GM12878 (cell line): ENCODE measurements at regions not wholly inside any gene's neighbourhood (a gene's known extent, or its start where the extent isn't known, plus 50 kb on each side); places are given as distances from the start of the nearest gene placed in this dataset.

Experiments
- ATAC-seq: fragments of 200-7000 bp; cut with Tn5 transposase; 3 replicates; pipeline ENCODE4 v1.9.1; 2020; ENCODE audit warnings: mild to moderate bottlenecking, moderate library complexity
- BruUV-seq: library from RNA; stranded (reverse); fragments of 400-500 nt; replicated peaks from 2 replicates; lab custom pipeline; 2021; lab: Mats Ljungman, UMichigan
- CTCF ChIA-PET: fragments of 300-600 bp; sonication (Branson Sonifier 250); formaldehyde crosslinking; extraction: SDS; loops from one replicate; lab custom pipeline; 2021; ENCODE audit warnings: inconsistent platforms; lab: Yijun Ruan, JAX
- POLR2A ChIA-PET: fragments of 350-600 bp; formaldehyde crosslinking; extraction: SDS; loops from one replicate; lab custom pipeline; 2021; ENCODE audit warnings: inconsistent platforms; lab: Charles Lee
- RAD21 ChIA-PET: fragments of 300-600 bp; sonication (Branson Sonifier 250); formaldehyde crosslinking; loops from one replicate; lab custom pipeline; 2023; ENCODE audit warnings: antibody characterized with exemption; ENCODE audit not compliant: unreplicated experiment; lab: Charles Lee
- SMC1A ChIA-PET: fragments of 300-600 bp; sonication (Branson Sonifier 250); formaldehyde crosslinking; loops from one replicate; lab custom pipeline; 2023; ENCODE audit not compliant: unreplicated experiment, uncharacterized antibody; lab: Charles Lee
- DNase-seq: peaks from one replicate; pipeline ENCODE4 v3.0.0-alpha.2; 2011; ENCODE audit warnings: low read depth, low spot score
- FAIRE-seq: peaks from 3 replicates; lab custom pipeline; 2011; peaks lifted over from hg19 to GRCh38; lab: Jason Lieb, UNC
- H2AFZ ChIP-seq: 2 replicates; pipeline ENCODE4 v1.6.0; 2011; ENCODE audit warnings: low read depth, low read length, control low read depth; ENCODE audit not compliant: control insufficient read depth
- H3K27ac ChIP-seq: 2 replicates; pipeline ENCODE4 v1.5.1; 2011; ENCODE audit warnings: control low read depth; ENCODE audit not compliant: control insufficient read depth, insufficient read depth
- H3K27me3 ChIP-seq, 2 experiments: replicated peaks in 1 of 2; 2 replicates each; pipeline versions ENCODE4 v1.6.0 to v1.6.1; 2011; ENCODE audit warnings: low read length in 1 of 2; ENCODE audit not compliant: control insufficient read depth in 2 of 2, insufficient read depth in 2 of 2
- H3K36me3 ChIP-seq, 2 experiments: 2 replicates each; pipeline ENCODE4 v1.5.1; 2011; ENCODE audit warnings: low read length in 1 of 2; ENCODE audit not compliant: control insufficient read depth in 2 of 2, insufficient read depth in 2 of 2
- H3K4me1 ChIP-seq: 2 replicates; pipeline ENCODE4 v1.6.1; 2011; ENCODE audit warnings: mild to moderate bottlenecking, low read length, moderate library complexity, mixed read lengths; ENCODE audit not compliant: control insufficient read depth, insufficient read depth
- H3K4me2 ChIP-seq: 2 replicates; pipeline ENCODE4 v1.6.0; 2011; ENCODE audit warnings: control low read depth; ENCODE audit not compliant: control insufficient read depth, insufficient read depth
- H3K4me3 ChIP-seq: fragments of 200-600 bp; sonication (generic); 2 replicates; pipeline ENCODE4 v1.5.1; 2016
- H3K79me2 ChIP-seq: 2 replicates; pipeline ENCODE4 v1.6.0; 2011; ENCODE audit warnings: low read length; ENCODE audit not compliant: control insufficient read depth, insufficient read depth
- H3K9ac ChIP-seq: 2 replicates; pipeline ENCODE4 v1.8.0; 2011; ENCODE audit warnings: low read length, control low read depth, mixed read lengths; ENCODE audit not compliant: control insufficient read depth, insufficient read depth
- H3K9me3 ChIP-seq: replicated peaks from 3 replicates; pipeline ENCODE4 v1.5.1; 2011; ENCODE audit warnings: mild to moderate bottlenecking, low read length; ENCODE audit not compliant: control insufficient read depth, insufficient read depth
- H4K20me1 ChIP-seq: 2 replicates; pipeline ENCODE4 v1.6.0; 2011; ENCODE audit not compliant: control insufficient read depth, insufficient read depth
- ASH2L ChIP-seq: fragments of 300-600, 200-600 bp; sonication (generic); IDR thresholded peaks from 2 replicates; pipeline ENCODE4 v1.6.1; 2017; ENCODE audit warnings: low read depth, mild to moderate bottlenecking, borderline replicate concordance
- BCL11A ChIP-seq: IDR thresholded peaks from 2 replicates; pipeline ENCODE4 v1.6.1; 2011; ENCODE audit warnings: low read depth, low read length
- BRCA1 ChIP-seq: IDR thresholded peaks from 2 replicates; pipeline ENCODE4 v1.6.1; 2011; ENCODE audit warnings: low read depth, low read length, improper control_type of control experiment
- CREM ChIP-seq: IDR thresholded peaks from 2 replicates; pipeline ENCODE4 v1.6.1; 2014; ENCODE audit warnings: antibody characterized with exemption, low read depth
- ETV6 ChIP-seq, 2 experiments: fragments of 450-650 bp in 1 of 2; IDR thresholded peaks in 1 of 2; conservative IDR thresholded peaks in 1 of 2; 2 replicates each; pipeline ENCODE4 v1.6.1; 2014; ENCODE audit warnings: antibody characterized with exemption in 1 of 2, borderline replicate concordance in 1 of 2, low read depth in 1 of 2, mild to moderate bottlenecking in 1 of 2, moderate library complexity in 1 of 2
- FOS ChIP-seq: IDR thresholded peaks from 3 replicates; pipeline ENCODE4 v1.6.1; 2011; ENCODE audit warnings: borderline replicate concordance; ENCODE audit not compliant: insufficient read length; ENCODE audit errors: extremely low read depth
- GATAD2B ChIP-seq: fragments of 450-650 bp; conservative IDR thresholded peaks from 2 replicates; pipeline ENCODE4 v1.6.1; 2017; ENCODE audit warnings: low read depth, mild to moderate bottlenecking, moderate library complexity
- JUNB ChIP-seq: IDR thresholded peaks from 2 replicates; pipeline ENCODE4 v1.6.1; 2016; ENCODE audit warnings: antibody characterized with exemption, mild to moderate bottlenecking
- MAX ChIP-seq: IDR thresholded peaks from 2 replicates; pipeline ENCODE4 v1.6.1; 2012; ENCODE audit warnings: low read depth, low read length, improper control_type of control experiment
- MEF2A ChIP-seq: IDR thresholded peaks from 2 replicates; pipeline ENCODE4 v1.6.1; 2011; ENCODE audit warnings: low read depth, mild to moderate bottlenecking, low read length, moderate library complexity; ENCODE audit not compliant: insufficient read depth
- NBN ChIP-seq: fragments of 450-650 bp; IDR thresholded peaks from 2 replicates; pipeline ENCODE4 v1.6.1; 2016
- PBX3 ChIP-seq: IDR thresholded peaks from 2 replicates; pipeline ENCODE4 v1.6.1; 2011; ENCODE audit warnings: mild to moderate bottlenecking, low read depth, low read length, moderate library complexity; ENCODE audit not compliant: insufficient replicate concordance
- TAF1 ChIP-seq: IDR thresholded peaks from 2 replicates; pipeline ENCODE4 v1.6.1; 2011; ENCODE audit warnings: mild to moderate bottlenecking, low read depth, low read length, borderline replicate concordance
- ZBED1 ChIP-seq: IDR thresholded peaks from 2 replicates; pipeline ENCODE4 v1.6.1; 2016; ENCODE audit warnings: borderline replicate concordance
- ZBTB33 ChIP-seq: fragments of 450-650 bp; IDR thresholded peaks from 2 replicates; pipeline ENCODE4 v1.6.1; 2017; ENCODE audit warnings: mild to moderate bottlenecking
- ZZZ3 ChIP-seq: IDR thresholded peaks from 2 replicates; pipeline ENCODE4 v1.6.1; 2011; ENCODE audit warnings: low read depth; ENCODE audit not compliant: control insufficient read depth, insufficient read length
- WGBS: methylation state at CpG from one replicate; pipeline ENCODE4 v1.1.6; 2016; ENCODE audit warnings: low lambda C conversion rate; ENCODE audit not compliant: insufficient replicate concordance, insufficient coverage; ENCODE audit errors: missing lambda C conversion rate; 5-methylcytosine and 5-hydroxymethylcytosine counted together
- in situ Hi-C: fragments of 300-500 bp; cut with MboI; formaldehyde crosslinking; loops from 9 replicates; pipeline ENCODE4 v1.14.3; 2018; ENCODE audit warnings: mixed read lengths
- intact Hi-C: fragments of 100-400 bp; cut with micrococcal nuclease; formaldehyde crosslinking; loops from one replicate; pipeline ENCODE4 v1.14.2; 2022; ENCODE audit not compliant: unreplicated experiment

GRCh38 chr12:108446766-108447165 lies 68.3 kb upstream of the FICD start:
- in situ Hi-C loops = no loop called here
- ChIA-PET SMC1A (interaction anchor here (0.7 kb wide), 1 partner anchor 16 kb away, joined by 3 read pairs; no protein-coding TSS in a partner anchor), CTCF (interaction anchor here (1.3 kb wide), 1 partner anchor 15 kb away, joined by 3 read pairs; no protein-coding TSS in a partner anchor)

GRCh38 chr12:108442910-108443309 lies 72.2 kb upstream of the FICD start:
- no peaks in the 10 kb centered on the region; a peak in 1 of 4 replicates for H3K27me3 ChIP-seq
- ChIA-PET CTCF (no interaction called here), SMC1A (no interaction called here), POLR2A (no interaction called here), RAD21 (no interaction called here)
- no TSS peak for BruUV-seq
- intact Hi-C loops (no loop called here), in situ Hi-C loops (no loop called here)
- WGBS = 63% methylated on average over 8 of the region's 8 CpGs
- H3K4me1 ChIP-seq = no peaks in the 10 kb centered on the region
- no peak overlapping the region for H3K4me3 ChIP-seq
- H3K9ac ChIP-seq = no peak overlapping the region
- no peak overlapping the region for H2AFZ ChIP-seq
- no peak overlapping the region for H3K4me2 ChIP-seq
- H3K36me3 ChIP-seq = no peaks in the 10 kb centered on the region
- ATAC-seq = no peak
- no peak overlapping the region for H3K27ac ChIP-seq
- H3K9me3 ChIP-seq = no peaks in the 10 kb centered on the region
- DNase-seq = no peak
- no peaks in the 10 kb centered on the region for H4K20me1 ChIP-seq
- no peak for FAIRE-seq
- H3K79me2 ChIP-seq = no peaks in the 10 kb centered on the region
- TF ChIP-seq MAX (no peak), ZZZ3 (no peak), NBN (no peak), ASH2L (no peak), BCL11A (no peak), BRCA1 (no peak), ETV6 (conservative IDR thresholded peaks at IDR 0.05 in 1 of 2, IDR thresholded peaks at IDR 0.05 in 1 of 2; ENCODE audit: borderline replicate concordance in 1 of 2, low read depth in 1 of 2) (no peak), PBX3 (no peak), TAF1 (no peak), GATAD2B (no peak), ZBTB33 (no peak), ZBED1 (no peak)

More at GRCh38 chr12:108446766-108447165, 68.3 kb upstream of the FICD start:
- ChIA-PET POLR2A (interaction anchor here (0.6 to 0.7 kb wide), 2 partner anchors 34 to 108 kb away, joined by 3 to 4 read pairs; no protein-coding TSS in a partner anchor), RAD21 (interaction anchor here (0.7 kb wide), 1 partner anchor 11 kb away, joined by 3 read pairs; no protein-coding TSS in a partner anchor)
- BruUV-seq = no TSS peak
- DNase-seq (no peak), ATAC-seq (peak; percentile 37)
- Histone ChIP-seq H2AFZ (no peak overlapping the region), H3K79me2 (no peaks in the 10 kb centered on the region), H3K4me1 (no peaks in the 10 kb centered on the region), H3K9me3 (no peaks in the 10 kb centered on the region)
- TF ChIP-seq JUNB = no peak
- no peak for TF ChIP-seq MAX
- TF ChIP-seq FOS = no peak
- no peak for TF ChIP-seq CREM
- TF ChIP-seq MEF2A = no peak
- TF ChIP-seq, all 136 proteins: peak for 0
- 9% methylated on average over 5 of the region's 5 CpGs for WGBS
- no peaks in the 10 kb centered on the region for H3K36me3 ChIP-seq
- no peak overlapping the region for H3K27ac ChIP-seq
- no peak overlapping the region for H3K4me2 ChIP-seq
- FAIRE-seq = no peak
- no peak overlapping the region for H3K9ac ChIP-seq
- no peaks in the 10 kb centered on the region for H4K20me1 ChIP-seq
- H3K4me3 ChIP-seq = no peak overlapping the region
- intact Hi-C loops = no loop called here
- H3K27me3 ChIP-seq = no peaks in the 10 kb centered on the region
